ENCODE measurements at regions not wholly inside any gene's neighbourhood (a gene's known extent, or its start where the extent isn't known, plus 50 kb on each side); places are given as distances from the start of the nearest gene placed in this dataset.
"Not testable (repeated sequence)": the region's sequence is repeated elsewhere in the genome, so short reads cannot be mapped to it uniquely, and the experiment has no call there.

DNA sequence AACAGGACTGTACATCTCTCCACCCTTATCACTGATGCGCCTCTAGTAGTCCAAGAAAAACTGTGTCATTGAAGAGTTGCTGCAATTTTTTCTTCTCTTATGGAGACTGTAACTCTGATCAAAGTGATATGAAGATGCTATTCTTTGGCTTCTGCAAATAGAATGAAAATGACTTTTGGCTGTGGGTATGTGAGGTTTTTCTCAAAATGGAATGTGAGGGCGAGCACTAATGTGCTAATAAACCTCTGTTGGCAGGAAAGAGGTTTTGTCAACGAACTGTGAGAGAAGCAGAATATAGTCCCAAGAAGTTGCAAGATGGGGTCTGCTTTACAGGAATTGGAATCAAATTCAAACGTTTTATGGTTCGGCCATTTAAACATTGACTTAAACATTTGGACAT lies 252.0 kb upstream of the GAS1 start:
- DNase-seq (ENCODE audit: low read depth in 2 of 2) = no peak

DNA sequence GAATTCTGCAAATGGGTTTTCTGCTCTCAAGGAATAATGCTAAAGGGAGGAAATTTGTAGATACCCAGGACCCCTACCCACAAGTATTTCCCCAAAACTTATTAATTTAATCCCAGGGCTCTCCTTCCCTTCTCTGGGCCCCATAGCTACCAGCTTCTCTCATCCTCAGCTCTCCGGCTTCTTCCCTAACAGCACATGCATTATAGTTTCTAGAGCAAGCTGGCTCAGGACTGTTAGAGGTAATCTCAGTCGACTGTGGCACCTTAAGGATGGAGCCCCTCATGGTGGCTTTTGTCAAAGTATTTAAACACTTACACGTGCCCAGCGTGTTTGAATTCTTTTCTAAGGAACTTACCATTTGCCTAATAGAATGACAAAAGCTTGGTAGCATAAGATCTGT lies 252.5 kb upstream of the GAS1 start:
- DNase-seq (ENCODE audit: low read depth in 2 of 2) = no peak

DNA sequence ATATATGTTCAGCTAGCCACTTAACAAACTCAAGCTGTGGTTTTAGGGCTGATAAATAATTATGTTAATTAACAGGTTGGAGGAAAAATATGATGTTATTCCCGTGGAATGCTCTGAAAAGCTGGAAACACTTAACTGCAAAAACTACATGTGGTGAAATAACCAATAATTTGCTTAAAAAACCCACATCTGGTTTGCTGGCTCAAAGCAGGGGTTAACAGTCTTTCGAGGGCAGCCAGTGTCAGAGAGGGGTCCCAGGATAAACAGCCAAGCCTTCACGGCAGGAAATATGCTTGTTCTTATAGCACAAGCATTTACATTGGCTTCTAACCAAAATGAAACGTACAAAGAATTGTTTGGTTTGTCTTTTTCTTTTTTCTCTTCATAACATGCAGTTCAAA lies 254.0 kb upstream of the GAS1 start:
- DNase-seq (ENCODE audit: low read depth in 2 of 2) = no peak

GRCh38 chr9:87206064-87206661 lies 258.9 kb upstream of the GAS1 start:
- no peak for DNase-seq (ENCODE audit: low read depth in 2 of 2)

- DNase-seq (ENCODE audit: low read depth in 2 of 2) = not testable (repeated sequence)
Measured at GRCh38 chr9:87210658-87211057, 263.4 kb upstream of the GAS1 start.

DNA sequence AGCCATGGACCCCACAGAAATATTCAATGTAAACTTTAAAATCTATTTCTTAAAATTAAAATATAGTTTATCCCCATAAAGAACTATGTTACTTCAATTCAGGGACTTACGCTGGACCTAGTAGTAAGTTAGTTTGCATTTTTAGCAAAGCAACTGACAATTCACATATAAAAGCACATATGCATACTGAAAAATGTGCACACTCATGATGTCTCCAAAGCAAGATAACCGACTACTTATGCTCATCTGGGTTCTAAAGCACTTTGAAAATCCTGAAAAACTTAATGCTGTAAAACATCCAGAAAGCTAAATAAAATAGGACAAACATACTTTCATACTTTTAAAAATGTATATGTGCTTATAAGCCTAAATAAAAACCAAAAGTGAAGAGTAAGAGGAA lies 264.4 kb upstream of the GAS1 start:
- no peak for DNase-seq (ENCODE audit: low read depth in 2 of 2)

DNA sequence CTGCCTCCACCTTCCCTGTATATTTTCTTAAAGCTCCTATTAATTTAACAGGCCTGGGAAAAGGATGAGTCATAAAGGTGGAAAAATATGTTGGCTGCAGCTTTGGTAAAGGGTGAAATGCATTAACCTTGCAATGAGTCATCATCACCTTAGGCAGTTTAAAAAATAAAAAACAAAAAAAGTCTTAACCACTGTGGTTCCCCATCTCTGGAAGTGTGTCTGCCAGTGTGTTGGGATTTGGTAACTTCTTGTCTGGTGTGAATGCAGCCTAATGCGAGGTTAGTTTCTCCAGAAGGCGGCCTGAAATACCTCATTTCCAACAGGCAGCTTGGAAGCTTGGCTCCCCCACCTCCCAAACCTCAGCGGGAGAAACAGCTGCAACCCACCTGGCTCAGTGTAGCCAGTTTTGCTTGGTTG lies 265.3 kb upstream of the GAS1 start:
- no peak for DNase-seq (ENCODE audit: low read depth in 2 of 2)

DNA sequence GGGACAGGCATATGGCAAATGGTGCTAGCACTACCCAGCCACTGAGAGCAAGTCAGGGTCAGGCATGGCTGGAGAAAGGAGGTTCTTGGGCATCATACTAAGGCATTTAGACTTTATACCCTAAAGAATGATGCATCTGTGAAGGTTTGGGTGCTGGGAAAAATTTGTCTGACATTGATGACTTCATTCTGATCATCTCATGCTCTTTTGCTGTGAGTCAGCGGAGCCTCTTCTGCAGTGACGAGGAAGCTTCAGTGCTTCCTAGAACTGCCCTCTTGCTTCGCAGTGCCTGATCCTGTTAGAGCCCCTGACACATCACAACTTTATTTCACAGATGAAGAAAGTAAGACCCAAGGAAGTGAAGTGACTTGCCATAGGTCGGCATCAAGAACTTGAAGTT lies 266.6 kb upstream of the GAS1 start:
- no peak for DNase-seq (ENCODE audit: low read depth in 2 of 2)

DNA sequence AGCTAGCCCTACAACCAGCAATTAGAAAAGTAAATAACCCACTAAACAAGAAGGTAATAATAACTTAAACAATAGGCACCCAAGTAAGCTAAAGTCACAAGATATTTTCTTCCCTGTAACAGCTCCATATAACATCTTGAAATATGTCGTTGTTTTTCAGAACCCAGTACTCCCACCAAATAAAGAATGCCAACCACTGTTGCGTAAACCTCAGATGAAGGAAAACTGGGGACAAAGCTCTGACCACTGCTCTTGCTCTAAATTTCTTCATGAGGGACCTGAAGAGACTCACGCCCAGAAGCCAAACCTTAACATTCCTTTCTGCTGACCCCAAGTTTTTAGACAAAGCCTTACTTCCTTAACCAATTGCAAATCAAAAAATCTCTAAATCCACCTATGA lies 267.7 kb upstream of the GAS1 start:
- no peak for DNase-seq (ENCODE audit: low read depth in 2 of 2)

- no peak for DNase-seq (ENCODE audit: low read depth in 2 of 2)
Measured at GRCh38 chr9:87216036-87216435, 268.7 kb upstream of the GAS1 start.

DNA sequence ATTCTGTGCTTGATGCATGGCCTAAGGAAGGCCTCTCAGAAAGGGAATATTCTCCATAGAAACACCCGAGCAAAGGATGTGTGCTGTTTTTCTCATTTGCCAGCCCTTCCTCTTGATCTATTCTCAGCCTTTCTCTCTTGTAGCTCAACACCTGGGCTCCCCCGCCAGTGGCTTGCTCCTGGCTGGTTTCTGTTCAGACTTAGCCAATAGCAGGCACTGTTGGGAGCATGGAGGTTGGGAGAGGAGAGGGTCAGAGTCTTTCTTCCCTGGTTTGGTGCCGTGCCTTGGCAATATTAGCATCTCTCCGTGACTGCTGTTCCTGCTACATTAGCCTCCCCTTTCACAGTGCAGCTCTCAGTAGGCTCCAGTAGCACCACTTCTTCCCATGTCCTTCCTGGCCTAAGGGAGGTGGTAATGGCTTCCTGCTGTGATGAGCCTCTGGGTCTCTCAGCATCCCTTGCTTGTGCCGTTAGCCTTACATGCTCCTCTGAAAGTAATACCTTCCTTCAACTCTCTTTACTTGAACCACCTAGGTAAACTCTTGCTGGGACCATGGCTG lies 269.7 kb upstream of the GAS1 start:
- no peak for DNase-seq (ENCODE audit: low read depth in 2 of 2)

DNA sequence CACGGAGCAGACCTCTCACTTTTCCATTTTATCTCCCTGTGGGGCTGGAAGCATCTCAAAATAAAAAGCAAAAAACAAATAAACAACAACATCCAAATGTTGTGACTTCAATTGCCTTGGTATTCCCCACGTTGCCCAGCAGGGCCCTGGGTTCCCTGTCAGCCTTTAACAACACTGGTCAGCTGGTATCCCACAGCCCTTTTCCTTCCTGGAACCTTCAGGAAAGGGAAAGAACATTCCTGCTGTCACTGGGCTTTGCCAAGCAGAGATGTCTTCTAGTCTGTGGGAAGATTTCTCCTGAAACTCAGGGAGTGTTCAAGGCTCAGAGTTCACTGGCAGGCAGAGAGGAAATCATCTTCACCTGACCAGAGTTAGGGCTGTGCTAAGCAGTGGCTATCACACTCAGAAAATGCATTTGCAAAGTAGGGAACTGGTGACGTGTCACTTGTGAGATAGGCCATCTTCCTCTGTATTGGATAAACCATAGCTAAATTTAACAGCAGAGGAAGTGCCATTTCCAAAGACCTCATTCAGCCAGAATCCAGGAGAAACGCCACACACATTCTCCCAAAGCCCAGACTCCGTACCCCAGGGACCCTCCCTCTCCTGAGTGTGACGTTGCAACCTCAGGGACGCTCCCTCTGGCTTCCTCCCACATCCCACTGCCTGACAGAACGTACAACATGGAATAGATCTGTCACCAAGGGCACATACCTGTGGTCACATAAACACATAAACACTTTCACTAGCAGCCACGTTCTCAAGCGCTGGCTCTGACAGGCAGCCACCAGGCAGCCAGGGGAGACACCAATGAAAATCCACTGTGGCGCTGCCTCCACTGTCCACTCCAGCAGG lies 274.0 kb upstream of the DAPK1 start:
- no peak for DNase-seq (ENCODE audit: low read depth in 2 of 2)

DNA sequence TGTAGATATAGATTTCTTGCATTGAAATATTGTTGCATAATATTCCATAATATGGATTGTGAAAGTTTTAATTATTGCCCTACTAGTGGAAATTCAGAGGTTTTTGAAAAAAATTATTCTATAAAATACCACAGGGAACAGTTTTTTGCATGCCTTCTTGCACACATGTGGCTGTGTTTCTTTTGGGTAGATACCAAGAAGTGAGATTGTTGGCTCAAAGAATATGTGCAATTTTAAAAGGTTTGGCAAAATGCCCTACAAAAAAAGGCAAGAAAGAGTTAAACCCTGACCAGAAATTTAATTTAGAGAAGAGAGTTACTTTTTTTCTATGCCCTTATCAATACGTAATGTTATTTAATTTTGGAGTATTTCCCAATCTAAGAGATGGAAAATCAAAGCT lies 270.8 kb upstream of the DAPK1 start:
- no peak for DNase-seq (ENCODE audit: low read depth in 2 of 2)

DNA sequence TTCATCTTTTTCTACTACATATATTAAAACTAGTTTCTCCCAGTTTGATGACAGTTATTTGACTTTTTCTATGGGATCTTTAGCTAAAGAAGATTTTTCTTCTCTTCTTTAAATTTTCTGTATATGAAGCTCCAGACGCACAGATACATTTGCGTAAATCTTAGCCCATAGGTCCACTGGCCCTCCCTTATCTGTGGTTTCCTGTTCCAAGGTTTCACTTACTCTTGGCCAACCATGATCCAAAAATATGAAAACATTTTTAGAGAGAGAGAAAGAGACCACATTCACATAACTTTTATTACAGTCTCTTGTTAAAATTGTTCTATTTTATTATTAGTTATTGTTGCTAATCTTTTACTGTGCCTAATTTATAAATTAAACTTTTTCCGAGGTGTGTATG lies 270.2 kb upstream of the DAPK1 start:
- DNase-seq (ENCODE audit: low read depth in 2 of 2) = no peak

GRCh38 chr9:87229108-87229507 lies 268.6 kb upstream of the DAPK1 start:
- no peak for DNase-seq (ENCODE audit: low read depth in 2 of 2)

DNA sequence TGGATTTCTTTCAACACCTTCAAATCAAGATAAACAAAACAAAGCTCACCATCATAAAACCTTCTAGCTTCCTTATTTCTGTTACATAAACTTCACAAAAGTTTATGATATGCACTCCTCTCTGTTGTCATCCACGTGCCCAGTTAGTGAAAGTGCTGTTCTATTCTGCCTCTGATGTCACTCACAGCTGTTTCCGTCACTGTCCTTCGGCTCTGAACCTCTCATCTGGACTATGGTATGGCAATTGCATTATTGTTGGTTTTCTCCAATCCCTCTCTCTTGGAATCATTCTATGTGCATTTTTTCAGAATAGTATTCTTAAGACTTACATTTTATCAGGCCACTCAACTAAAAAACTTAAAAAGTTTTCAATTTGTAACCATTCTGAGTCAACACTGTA lies 264.2 kb upstream of the DAPK1 start:
- DNase-seq (ENCODE audit: low read depth in 2 of 2) = no peak

DNA sequence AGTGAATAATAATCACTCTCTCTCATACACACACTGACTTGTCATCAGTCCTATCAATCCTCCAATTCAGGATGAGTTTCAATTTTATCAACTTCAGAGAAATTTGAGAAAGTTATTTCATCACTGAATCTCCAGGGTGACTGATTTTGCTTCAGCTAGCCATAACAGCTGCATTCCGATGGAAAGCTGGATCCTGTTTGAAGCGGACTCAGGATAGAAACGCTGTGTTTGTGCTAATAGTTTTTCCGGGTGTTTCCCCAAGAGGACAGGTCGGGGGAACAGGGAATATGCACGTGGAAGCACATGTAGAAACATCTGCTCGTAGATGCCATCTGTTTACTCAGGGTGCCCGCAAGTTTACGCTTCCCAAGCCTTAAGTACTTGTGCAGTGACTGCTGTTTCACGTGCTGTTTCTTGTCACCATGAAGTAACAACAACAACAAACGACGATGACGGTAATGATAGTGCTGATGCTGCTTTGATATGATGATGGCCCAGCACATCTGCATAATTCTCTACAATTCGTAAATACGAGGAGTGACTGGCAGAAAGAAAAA lies 263.7 kb upstream of the DAPK1 start:
- DNase-seq (ENCODE audit: low read depth in 2 of 2) = no peak

- no peak for DNase-seq (ENCODE audit: low read depth in 2 of 2)
Measured at GRCh38 chr9:87234854-87235253, 262.8 kb upstream of the DAPK1 start.

DNA sequence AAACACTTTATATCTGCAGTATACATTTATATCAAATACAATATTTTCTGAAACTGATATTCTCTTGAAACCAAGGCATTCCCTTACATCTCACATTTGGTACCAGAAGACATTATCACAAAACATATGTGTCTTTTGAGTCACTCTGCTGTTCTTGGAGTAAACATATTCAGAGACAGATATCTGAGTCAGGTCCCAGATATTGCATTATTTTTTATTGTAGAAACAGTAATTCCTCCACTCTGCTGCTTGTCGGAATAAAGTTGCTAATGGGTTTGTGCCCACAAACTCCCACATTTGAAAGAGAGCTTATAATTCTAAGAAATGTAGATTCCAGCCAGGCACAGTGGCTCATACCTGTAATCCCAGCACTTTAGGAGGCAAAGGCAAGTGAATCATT lies 261.1 kb upstream of the DAPK1 start:
- DNase-seq (ENCODE audit: low read depth in 2 of 2) = no peak

- DNase-seq (ENCODE audit: low read depth in 2 of 2) = no peak
Measured at GRCh38 chr9:87237336-87237735, 260.3 kb upstream of the DAPK1 start.

DNA sequence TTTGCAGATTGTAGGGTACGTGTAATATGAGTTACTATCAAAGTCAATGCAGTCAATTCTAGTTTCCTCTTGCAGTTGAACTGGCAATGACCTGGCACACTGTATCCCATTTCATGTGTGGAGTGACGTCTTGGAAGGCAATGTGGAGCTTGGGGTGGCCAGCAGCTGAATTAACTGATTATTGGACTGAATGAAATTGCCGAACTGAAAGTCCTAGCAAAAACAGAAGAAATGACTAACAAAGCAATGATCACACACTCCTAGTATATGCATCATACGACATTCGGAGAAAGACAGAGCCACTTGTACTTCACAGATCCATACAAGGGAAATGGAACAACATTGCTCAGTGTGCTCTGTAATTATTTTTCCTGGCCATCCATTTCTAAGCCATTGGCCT lies 259.1 kb upstream of the DAPK1 start:
- no peak for DNase-seq (ENCODE audit: low read depth in 2 of 2)

DNA sequence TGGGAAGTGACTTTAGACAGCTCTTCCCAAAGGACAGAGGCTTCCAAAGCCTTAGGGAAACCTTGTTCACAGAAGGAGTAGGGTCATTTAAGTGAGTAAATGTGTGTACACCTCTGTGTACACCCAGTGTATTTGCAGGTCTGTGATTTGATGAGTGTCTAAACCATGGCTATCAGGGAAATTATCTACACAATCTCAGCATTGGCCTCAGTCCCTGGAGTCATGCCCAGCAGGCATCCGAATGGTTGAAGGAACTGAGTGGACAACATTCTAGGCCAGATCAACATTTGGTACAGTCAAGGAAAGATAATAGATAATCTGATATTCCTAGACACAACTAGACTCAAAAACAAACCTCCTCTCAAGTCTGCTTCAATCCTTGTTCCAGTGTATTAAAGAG lies 258.4 kb upstream of the DAPK1 start:
- DNase-seq (ENCODE audit: low read depth in 2 of 2) = no peak

DNA sequence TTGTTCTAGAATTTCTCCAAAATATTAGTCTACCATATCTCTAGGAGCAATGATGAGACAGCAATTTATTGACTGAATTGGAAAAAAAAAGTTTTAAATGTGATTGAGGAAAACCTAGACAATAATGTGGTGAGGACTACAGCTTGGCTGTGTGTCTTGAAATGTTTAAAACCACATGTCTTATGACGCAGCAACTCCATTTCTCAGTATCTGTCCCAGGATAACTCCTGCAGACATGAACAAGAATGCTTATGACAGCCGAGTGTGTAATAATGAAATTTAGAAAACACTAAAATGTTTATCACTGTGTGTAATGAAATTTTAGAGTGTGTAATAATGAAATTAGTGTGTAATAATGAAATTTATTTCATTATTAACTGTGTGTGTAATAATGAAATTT lies 254.1 kb upstream of the DAPK1 start:
- DNase-seq (ENCODE audit: low read depth in 2 of 2) = no peak
